ENCODE measurements at regions not wholly inside any gene's neighbourhood (a gene's known extent, or its start where the extent isn't known, plus 50 kb on each side); places are given as distances from the start of the nearest gene placed in this dataset.

DNA sequence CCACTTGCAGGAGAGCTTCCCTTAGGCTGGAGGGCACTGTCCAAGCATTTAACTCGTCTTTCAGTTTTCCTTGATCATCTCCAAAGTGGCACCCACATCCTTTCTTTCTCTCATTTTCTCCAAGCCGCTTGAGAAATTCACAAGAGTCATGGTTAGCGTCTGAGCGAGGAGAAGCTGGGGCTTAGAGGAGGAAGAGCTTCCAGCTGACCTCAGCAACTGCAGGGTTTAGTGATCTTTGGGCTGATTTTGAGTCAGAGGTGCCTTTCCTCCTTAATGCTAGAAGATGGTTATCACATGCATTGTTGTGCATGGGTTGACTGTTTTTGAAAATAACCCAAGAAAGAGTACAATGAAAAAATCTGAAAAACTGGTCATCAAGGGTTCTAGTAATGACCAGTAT lies 134.7 kb downstream of the GADD45G start:
- TF ChIP-seq, protein P1, sequence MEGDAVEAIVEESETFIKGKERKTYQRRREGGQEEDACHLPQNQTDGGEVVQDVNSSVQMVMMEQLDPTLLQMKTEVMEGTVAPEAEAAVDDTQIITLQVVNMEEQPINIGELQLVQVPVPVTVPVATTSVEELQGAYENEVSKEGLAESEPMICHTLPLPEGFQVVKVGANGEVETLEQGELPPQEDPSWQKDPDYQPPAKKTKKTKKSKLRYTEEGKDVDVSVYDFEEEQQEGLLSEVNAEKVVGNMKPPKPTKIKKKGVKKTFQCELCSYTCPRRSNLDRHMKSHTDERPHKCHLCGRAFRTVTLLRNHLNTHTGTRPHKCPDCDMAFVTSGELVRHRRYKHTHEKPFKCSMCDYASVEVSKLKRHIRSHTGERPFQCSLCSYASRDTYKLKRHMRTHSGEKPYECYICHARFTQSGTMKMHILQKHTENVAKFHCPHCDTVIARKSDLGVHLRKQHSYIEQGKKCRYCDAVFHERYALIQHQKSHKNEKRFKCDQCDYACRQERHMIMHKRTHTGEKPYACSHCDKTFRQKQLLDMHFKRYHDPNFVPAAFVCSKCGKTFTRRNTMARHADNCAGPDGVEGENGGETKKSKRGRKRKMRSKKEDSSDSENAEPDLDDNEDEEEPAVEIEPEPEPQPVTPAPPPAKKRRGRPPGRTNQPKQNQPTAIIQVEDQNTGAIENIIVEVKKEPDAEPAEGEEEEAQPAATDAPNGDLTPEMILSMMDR (IDR thresholded peaks at IDR 0.05; ENCODE audit: low read depth, low read length), result no peak
- Histone ChIP-seq H3K4me1 (peaks cover 12% of the 10 kb centered on the region), H3K9me3 (no peaks in the 10 kb centered on the region), H3K27me3 (no peaks in the 10 kb centered on the region), H3K36me3 (no peaks in the 10 kb centered on the region), H3K4me3 (ENCODE audit: low read depth, low read length) (no peak overlapping the region)
- DNase-seq, result no peak

GRCh38 chr9:89739916-89740315 lies 135.1 kb downstream of the GADD45G start:
- TF ChIP-seq, protein P1 (IDR thresholded peaks at IDR 0.05; ENCODE audit: low read depth, low read length), result no peak
- Histone ChIP-seq H3K4me1 (peaks cover 14% of the 10 kb centered on the region), H3K4me3 (ENCODE audit: low read depth, low read length) (no peak overlapping the region), H3K9me3 (no peaks in the 10 kb centered on the region), H3K27me3 (no peaks in the 10 kb centered on the region), H3K36me3 (no peaks in the 10 kb centered on the region)
- no peak for DNase-seq

DNA sequence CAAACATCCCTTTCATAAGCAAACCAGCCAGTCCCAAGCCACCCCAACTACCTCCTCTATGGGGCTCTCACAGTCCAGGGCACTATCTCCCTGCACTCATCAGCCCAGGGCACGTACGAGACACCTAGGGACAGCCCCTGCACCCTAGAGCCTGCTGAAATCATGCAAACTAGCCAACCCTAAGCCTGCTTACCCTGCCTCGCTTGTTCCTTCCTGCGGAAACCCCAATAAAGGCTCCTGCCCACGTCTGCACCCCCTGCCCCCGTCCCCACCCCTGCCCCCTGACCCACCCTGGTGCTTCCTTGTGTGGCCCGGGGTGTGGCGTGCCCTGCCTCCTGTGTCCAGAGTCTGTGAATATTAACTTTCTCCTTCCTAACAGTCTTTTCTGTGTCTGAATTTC lies 135.9 kb downstream of the GADD45G start:
- no peak for DNase-seq
- TF ChIP-seq, protein P1 (IDR thresholded peaks at IDR 0.05; ENCODE audit: low read depth, low read length), result no peak
- Histone ChIP-seq H3K9me3 (no peaks in the 10 kb centered on the region), H3K4me3 (ENCODE audit: low read depth, low read length) (no peak overlapping the region), H3K4me1 (peaks cover 21% of the 10 kb centered on the region), H3K27me3 (no peaks in the 10 kb centered on the region), H3K36me3 (no peaks in the 10 kb centered on the region)

DNA sequence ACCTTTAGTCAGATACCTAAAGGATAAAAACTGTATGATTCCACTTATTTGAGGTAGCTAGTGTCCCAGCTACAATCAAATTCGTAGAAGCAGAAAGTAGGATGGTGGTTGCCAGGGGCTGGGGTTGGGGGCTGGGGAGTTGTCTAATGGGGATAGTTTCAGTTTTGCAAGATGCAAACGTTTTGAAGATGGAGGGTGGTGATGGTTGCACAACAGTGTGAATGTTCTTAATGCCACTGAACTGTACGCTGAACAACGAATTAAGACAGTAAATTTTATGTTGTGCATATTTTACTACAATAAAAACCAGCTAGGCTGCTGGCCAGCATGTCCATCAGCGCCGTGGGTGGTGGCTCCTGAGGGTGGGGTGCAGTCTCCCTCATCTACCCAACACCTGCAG lies 137.8 kb downstream of the GADD45G start:
- no peaks in the 10 kb centered on the region for H3K27me3 ChIP-seq
- peaks cover 38% of the 10 kb centered on the region for H3K4me1 ChIP-seq
- no peaks in the 10 kb centered on the region for H3K9me3 ChIP-seq
- no peak for DNase-seq
- no peaks in the 10 kb centered on the region for H3K36me3 ChIP-seq
- H3K4me3 ChIP-seq (ENCODE audit: low read depth, low read length), result no peak overlapping the region
- TF ChIP-seq, protein P1 (IDR thresholded peaks at IDR 0.05; ENCODE audit: low read depth, low read length), result no peak

DNA sequence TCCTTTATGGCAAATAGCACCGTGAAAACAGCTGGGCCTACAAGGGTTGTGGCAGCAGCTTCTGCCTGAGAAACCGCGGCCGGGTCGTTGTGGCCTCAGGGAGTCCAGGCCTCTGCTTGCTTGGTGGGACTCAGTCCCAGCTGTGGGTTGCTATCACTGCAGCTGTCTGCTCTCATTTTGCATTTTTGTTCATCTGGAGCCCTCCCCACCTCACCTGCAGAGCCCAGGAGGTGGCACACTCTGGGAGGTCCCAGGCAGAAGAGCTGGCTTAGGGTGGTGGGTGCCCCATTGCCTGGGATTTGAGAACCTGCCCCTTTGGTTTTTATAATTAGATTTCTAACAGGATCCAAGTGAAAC lies 138.4 kb downstream of the GADD45G start:
- no peaks in the 10 kb centered on the region for H3K27me3 ChIP-seq
- no peak for DNase-seq
- no peaks in the 10 kb centered on the region for H3K9me3 ChIP-seq
- TF ChIP-seq, protein P1 (IDR thresholded peaks at IDR 0.05; ENCODE audit: low read depth, low read length), result no peak
- H3K36me3 ChIP-seq, result no peaks in the 10 kb centered on the region
- H3K4me1 ChIP-seq, result peaks cover 44% of the 10 kb centered on the region
- no peak overlapping the region for H3K4me3 ChIP-seq (ENCODE audit: low read depth, low read length)

- TF ChIP-seq, protein P1 (IDR thresholded peaks at IDR 0.05; ENCODE audit: low read depth, low read length), result no peak
- Histone ChIP-seq H3K27me3 (no peaks in the 10 kb centered on the region), H3K4me1 (peaks cover 47% of the 10 kb centered on the region)
Measured at GRCh38 chr9:89743573-89744254, 138.9 kb downstream of the GADD45G start.

More at GRCh38 chr9:89743573-89744254, 138.9 kb downstream of the GADD45G start:
- H3K36me3 ChIP-seq, result no peaks in the 10 kb centered on the region
- no peak overlapping the region for H3K4me3 ChIP-seq (ENCODE audit: low read depth, low read length)
- peak; percentile 63 for DNase-seq
- H3K9me3 ChIP-seq, result no peaks in the 10 kb centered on the region
